HG02884 (cell line): ENCODE measurements at regions not wholly inside any gene's neighbourhood (a gene's known extent, or its start where the extent isn't known, plus 50 kb on each side); places are given as distances from the start of the nearest gene placed in this dataset.
"Not testable (repeated sequence)": the region's sequence is repeated elsewhere in the genome, so short reads cannot be mapped to it uniquely, and the experiment has no call there.

Experiments
- ATAC-seq: cut with Tn5 transposase; IDR thresholded peaks from one replicate; pipeline ENCODE4 v1.9.1; 2021; ENCODE audit warnings: mild to moderate bottlenecking, moderate library complexity; ENCODE audit not compliant: unreplicated experiment

- ATAC-seq, result no peak
Observed at GRCh38 chr6:81875782-81876293, 123.4 kb upstream of the TENT5A start.

- ATAC-seq, result not testable (repeated sequence)
Observed at GRCh38 chr6:81869749-81870508, 117.4 kb upstream of the TENT5A start.

GRCh38 chr6:81865712-81866111 is 113.2 kb upstream of the TENT5A start:
- no peak for ATAC-seq

- no peak for ATAC-seq
Observed at GRCh38 chr6:81864124-81864523, 111.6 kb upstream of the TENT5A start.

GRCh38 chr6:81863123-81863522 is 110.6 kb upstream of the TENT5A start:
- ATAC-seq, result no peak

- no peak for ATAC-seq
Observed at GRCh38 chr6:81861281-81861680, 108.8 kb upstream of the TENT5A start.

GRCh38 chr6:81859884-81860283 is 107.4 kb upstream of the TENT5A start:
- ATAC-seq, result no peak

GRCh38 chr6:81857812-81858211 is 105.3 kb upstream of the TENT5A start:
- ATAC-seq, result no peak

- no peak for ATAC-seq
Observed at GRCh38 chr6:81856872-81857271, 104.4 kb upstream of the TENT5A start.

- ATAC-seq, result no peak
Observed at GRCh38 chr6:81854474-81854873, 102.0 kb upstream of the TENT5A start.

- ATAC-seq, result no peak
Observed at GRCh38 chr6:81853975-81854374, 101.5 kb upstream of the TENT5A start.

GRCh38 chr6:81849248-81849647 is 96.8 kb upstream of the TENT5A start:
- no peak for ATAC-seq

- no peak for ATAC-seq
Observed at GRCh38 chr6:81847866-81848265, 95.4 kb upstream of the TENT5A start.

GRCh38 chr6:81844686-81845085 is 92.2 kb upstream of the TENT5A start:
- no peak for ATAC-seq

- no peak for ATAC-seq
Observed at GRCh38 chr6:81843302-81843701, 90.8 kb upstream of the TENT5A start.

GRCh38 chr6:81842254-81842653 is 89.8 kb upstream of the TENT5A start:
- ATAC-seq, result no peak

- no peak for ATAC-seq
Observed at GRCh38 chr6:81838724-81839426, 86.4 kb upstream of the TENT5A start.

GRCh38 chr6:81838031-81838430 is 85.5 kb upstream of the TENT5A start:
- no peak for ATAC-seq

- no peak for ATAC-seq
Observed at GRCh38 chr6:81834141-81834681, 81.7 kb upstream of the TENT5A start.

GRCh38 chr6:81832304-81832703 is 79.8 kb upstream of the TENT5A start:
- no peak for ATAC-seq

- ATAC-seq, result no peak
Observed at GRCh38 chr6:81831274-81831673, 78.8 kb upstream of the TENT5A start.

- ATAC-seq, result no peak
Observed at GRCh38 chr6:81826784-81827183, 74.3 kb upstream of the TENT5A start.
